ENCODE measurements at regions not wholly inside any gene's neighbourhood (a gene's known extent, or its start where the extent isn't known, plus 50 kb on each side); places are given as distances from the start of the nearest gene placed in this dataset.

- no peaks in the 10 kb centered on the region for H3K4me1 ChIP-seq (ENCODE audit: insufficient read depth, low read length)
- ChIA-PET CTCF (no interaction called here), POLR2A (ENCODE audit: unreplicated experiment) (no interaction called here)
- DNase-seq, result no peak
- TF ChIP-seq EZH2 (IDR thresholded peaks at IDR 0.05; ENCODE audit: low read length, unreplicated experiment) (no peak), CTCF (conservative IDR thresholded peaks at IDR 0.05; ENCODE audit: low read depth, low read length) (no peak), EZH2phosphoT487 (IDR thresholded peaks at IDR 0.05; ENCODE audit: borderline replicate concordance, low read length) (no peak)
- no peaks in the 10 kb centered on the region for H3F3A ChIP-seq (ENCODE audit: low read length, unreplicated experiment)
- no peaks in the 10 kb centered on the region for H3K27me3 ChIP-seq (ENCODE audit: low read length)
- no peak overlapping the region for H3K27ac ChIP-seq (ENCODE audit: low read length)
- ATAC-seq, result no peak
- no TSS peak for BruUV-seq (replicated peaks)
- no peaks in the 10 kb centered on the region for H3K79me2 ChIP-seq (ENCODE audit: low read length)
- intact Hi-C loops (cut with micrococcal nuclease), result no loop called here
- H2AFZ ChIP-seq (ENCODE audit: low read length), result no peak overlapping the region
- H3K9me2 ChIP-seq (replicated peaks; ENCODE audit: low read length), result no peaks in the 10 kb centered on the region
- no peak overlapping the region for H3K4me3 ChIP-seq (ENCODE audit: low read length)
- no peak overlapping the region for H3K4me2 ChIP-seq (ENCODE audit: low read length)
- no peak overlapping the region for H3K9ac ChIP-seq (ENCODE audit: low read length)
- H4K20me1 ChIP-seq (ENCODE audit: low read length), result no peaks in the 10 kb centered on the region
- 0 out of 2 replicates have a peak, but pooled peaks cover 20% of the 10 kb centered on the region for H3K9me3 ChIP-seq (ENCODE audit: low read length)
- H3K36me3 ChIP-seq (ENCODE audit: low read depth, low read length), result no peaks in the 10 kb centered on the region
Measured at GRCh38 chr12:126021675-126022074, 956.4 kb downstream of the AACS start.

- Histone ChIP-seq H3K27me3 (ENCODE audit: low read length) (no peaks in the 10 kb centered on the region), H3K79me2 (ENCODE audit: low read length) (no peaks in the 10 kb centered on the region), H4K20me1 (ENCODE audit: low read length) (no peaks in the 10 kb centered on the region), H3K9me3 (ENCODE audit: low read length) (no peaks in the 10 kb centered on the region), H3K4me2 (ENCODE audit: low read length) (no peak overlapping the region), H3K4me1 (ENCODE audit: insufficient read depth, low read length) (no peaks in the 10 kb centered on the region), H3K27ac (ENCODE audit: low read length) (no peak overlapping the region), H3K36me3 (ENCODE audit: low read depth, low read length) (no peaks in the 10 kb centered on the region), H2AFZ (ENCODE audit: low read length) (no peak overlapping the region), H3K9me2 (replicated peaks; ENCODE audit: low read length) (no peaks in the 10 kb centered on the region), H3K4me3 (ENCODE audit: low read length) (no peak overlapping the region), H3K9ac (ENCODE audit: low read length) (no peak overlapping the region), H3F3A (ENCODE audit: low read length, unreplicated experiment) (no peaks in the 10 kb centered on the region)
- ChIA-PET POLR2A (ENCODE audit: unreplicated experiment) (no interaction called here), CTCF (no interaction called here)
- intact Hi-C loops (cut with micrococcal nuclease), result no loop called here
- TF ChIP-seq EZH2phosphoT487 (IDR thresholded peaks at IDR 0.05; ENCODE audit: borderline replicate concordance, low read length) (no peak), EZH2 (IDR thresholded peaks at IDR 0.05; ENCODE audit: low read length, unreplicated experiment) (no peak), CTCF (conservative IDR thresholded peaks at IDR 0.05; ENCODE audit: low read depth, low read length) (no peak)
- ATAC-seq (no peak), DNase-seq (no peak)
- BruUV-seq (replicated peaks), result no TSS peak
Measured at GRCh38 chr12:126027825-126028224, 962.6 kb downstream of the AACS start.

- no TSS peak for BruUV-seq (replicated peaks)
Measured at GRCh38 chr12:126030573-126030972, 965.3 kb downstream of the AACS start.

More at GRCh38 chr12:126030573-126030972, 965.3 kb downstream of the AACS start:
- Histone ChIP-seq H3F3A (ENCODE audit: low read length, unreplicated experiment) (no peaks in the 10 kb centered on the region), H3K4me3 (ENCODE audit: low read length) (no peak overlapping the region), H3K27ac (ENCODE audit: low read length) (no peak overlapping the region), H3K4me2 (ENCODE audit: low read length) (no peak overlapping the region), H3K36me3 (ENCODE audit: low read depth, low read length) (no peaks in the 10 kb centered on the region), H3K79me2 (ENCODE audit: low read length) (no peaks in the 10 kb centered on the region), H3K9ac (ENCODE audit: low read length) (no peak overlapping the region), H3K9me2 (replicated peaks; ENCODE audit: low read length) (no peaks in the 10 kb centered on the region), H3K27me3 (ENCODE audit: low read length) (no peaks in the 10 kb centered on the region), H3K4me1 (ENCODE audit: insufficient read depth, low read length) (no peaks in the 10 kb centered on the region), H3K9me3 (ENCODE audit: low read length) (no peaks in the 10 kb centered on the region), H2AFZ (ENCODE audit: low read length) (no peak overlapping the region), H4K20me1 (ENCODE audit: low read length) (no peaks in the 10 kb centered on the region)
- intact Hi-C loops (cut with micrococcal nuclease), result no loop called here
- POLR2A ChIA-PET (ENCODE audit: unreplicated experiment), result no interaction called here
- TF ChIP-seq EZH2phosphoT487 (IDR thresholded peaks at IDR 0.05; ENCODE audit: borderline replicate concordance, low read length) (no peak), CTCF (conservative IDR thresholded peaks at IDR 0.05; ENCODE audit: low read depth, low read length) (no peak), EZH2 (IDR thresholded peaks at IDR 0.05; ENCODE audit: low read length, unreplicated experiment) (no peak)
- ATAC-seq (no peak), DNase-seq (no peak)
- CTCF ChIA-PET, result no interaction called here

All from PC-3 (cell line).